ENCODE measurements at regions not wholly inside any gene's neighbourhood (a gene's known extent, or its start where the extent isn't known, plus 50 kb on each side); places are given as distances from the start of the nearest gene placed in this dataset.

DNA sequence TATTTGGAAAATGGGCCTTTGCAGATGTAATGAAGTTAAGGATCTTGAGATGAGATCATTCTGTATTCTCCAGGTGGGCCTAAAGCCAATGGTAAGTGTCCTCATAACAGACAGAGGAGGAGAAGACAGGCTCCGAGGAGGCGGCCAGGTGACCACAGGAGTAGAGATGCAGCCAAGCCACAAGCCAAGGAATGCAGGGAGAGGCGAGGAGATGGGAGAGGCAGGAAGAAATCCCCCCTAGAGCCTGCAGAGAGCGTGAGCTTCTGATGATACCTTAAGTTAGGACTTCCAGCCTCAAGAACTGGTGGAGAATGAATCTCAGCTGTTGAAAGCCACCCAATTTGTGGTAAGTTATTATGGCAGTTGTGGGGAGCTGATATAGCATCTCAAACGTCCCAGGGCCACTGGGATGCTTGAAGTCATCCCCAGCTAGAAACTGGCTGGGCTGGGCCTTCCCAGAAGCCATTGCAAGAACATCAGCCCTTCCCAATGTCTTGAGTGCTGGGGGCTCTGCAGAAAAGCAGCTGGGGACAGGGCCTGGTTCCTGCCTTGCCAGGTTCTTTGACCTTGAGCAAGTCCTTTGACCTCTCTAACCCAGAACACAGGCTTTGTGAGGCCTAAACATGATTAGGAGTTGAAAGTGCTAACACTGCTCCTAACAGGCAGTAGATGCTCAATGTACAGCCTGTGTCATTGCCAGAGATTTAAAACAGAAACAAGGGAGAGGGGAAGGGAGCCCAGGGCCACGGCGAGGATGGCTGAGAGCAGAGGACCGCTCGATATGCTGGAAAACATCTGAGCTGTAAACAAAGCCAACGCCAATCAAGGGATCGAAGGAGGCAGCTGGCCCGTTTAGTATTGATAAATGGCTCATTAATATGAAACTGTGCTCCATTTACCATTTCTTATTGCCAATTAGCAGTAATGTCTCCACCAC lies 632.3 kb downstream of the TBC1D22A start:
- DNase-seq (ENCODE audit: low spot score), result no peak

- DNase-seq (ENCODE audit: low spot score), result no peak
These were observed 630.7 kb downstream of the TBC1D22A start for GRCh38 chr22:47393191-47393590.

DNA sequence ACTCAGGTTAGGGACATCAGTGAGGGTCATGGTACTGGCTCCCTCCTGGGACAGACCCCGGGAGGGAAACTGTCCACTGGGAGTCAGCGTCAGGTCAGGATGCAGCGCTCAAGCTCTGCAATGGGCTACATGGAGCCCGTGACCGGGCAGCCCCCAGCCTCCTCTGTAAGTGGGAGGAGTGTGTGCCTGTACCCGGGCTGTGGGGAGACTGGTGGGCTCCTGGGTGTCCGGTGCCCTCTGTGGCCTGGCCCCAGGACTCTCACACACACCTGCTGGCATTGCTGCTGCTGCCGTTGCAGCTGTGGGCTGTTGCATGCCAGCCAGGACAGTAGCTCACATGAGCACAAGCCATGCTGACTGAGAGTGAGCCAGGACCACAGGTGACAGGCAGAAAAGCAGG lies 630.3 kb downstream of the TBC1D22A start:
- DNase-seq (ENCODE audit: low spot score), result no peak

GRCh38 chr22:47392054-47392347 lies 629.6 kb downstream of the TBC1D22A start:
- no peak for DNase-seq (ENCODE audit: low spot score)

DNA sequence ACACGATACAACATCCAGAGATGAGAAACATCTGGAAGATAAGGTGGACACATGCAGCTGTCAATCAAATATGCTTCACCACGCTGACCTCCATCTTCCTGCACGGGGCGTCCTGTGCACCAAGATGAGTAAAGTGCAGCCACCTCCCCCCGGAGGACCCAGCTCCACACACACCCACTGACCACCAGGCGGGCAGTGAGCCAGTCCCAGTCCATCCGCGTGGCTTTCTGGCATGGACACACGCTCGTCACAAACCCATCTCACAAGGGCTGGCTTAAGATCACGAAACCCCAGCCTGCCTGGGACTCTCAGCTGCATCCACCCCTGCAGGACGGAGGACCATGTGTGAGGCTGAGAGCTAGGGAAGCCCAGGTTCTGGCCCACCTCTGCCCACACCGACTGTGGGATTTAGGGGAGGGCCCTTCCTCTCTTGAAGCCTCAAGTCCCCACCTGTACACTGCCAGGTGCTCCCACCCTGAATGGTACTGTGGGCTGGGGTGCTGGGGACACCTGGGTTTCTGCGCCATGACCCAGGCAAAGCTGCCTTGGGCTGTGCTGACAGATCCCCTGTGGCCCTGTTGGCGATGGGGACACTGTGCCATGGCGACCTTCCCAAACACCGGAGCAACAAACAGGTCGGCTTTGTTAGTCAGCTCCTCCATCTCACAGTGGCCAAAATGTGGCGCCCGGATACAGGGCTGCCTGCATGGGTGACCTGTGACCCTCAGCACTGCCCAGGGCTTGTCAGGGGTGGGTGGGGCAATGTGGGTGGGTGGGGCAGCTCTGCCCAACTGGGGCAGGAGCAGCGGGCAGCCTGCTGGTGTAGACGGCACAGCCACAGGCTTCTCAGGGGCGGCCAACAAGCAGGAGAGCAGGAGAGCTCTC lies 629.0 kb downstream of the TBC1D22A start:
- no peak for DNase-seq (ENCODE audit: low spot score)

DNA sequence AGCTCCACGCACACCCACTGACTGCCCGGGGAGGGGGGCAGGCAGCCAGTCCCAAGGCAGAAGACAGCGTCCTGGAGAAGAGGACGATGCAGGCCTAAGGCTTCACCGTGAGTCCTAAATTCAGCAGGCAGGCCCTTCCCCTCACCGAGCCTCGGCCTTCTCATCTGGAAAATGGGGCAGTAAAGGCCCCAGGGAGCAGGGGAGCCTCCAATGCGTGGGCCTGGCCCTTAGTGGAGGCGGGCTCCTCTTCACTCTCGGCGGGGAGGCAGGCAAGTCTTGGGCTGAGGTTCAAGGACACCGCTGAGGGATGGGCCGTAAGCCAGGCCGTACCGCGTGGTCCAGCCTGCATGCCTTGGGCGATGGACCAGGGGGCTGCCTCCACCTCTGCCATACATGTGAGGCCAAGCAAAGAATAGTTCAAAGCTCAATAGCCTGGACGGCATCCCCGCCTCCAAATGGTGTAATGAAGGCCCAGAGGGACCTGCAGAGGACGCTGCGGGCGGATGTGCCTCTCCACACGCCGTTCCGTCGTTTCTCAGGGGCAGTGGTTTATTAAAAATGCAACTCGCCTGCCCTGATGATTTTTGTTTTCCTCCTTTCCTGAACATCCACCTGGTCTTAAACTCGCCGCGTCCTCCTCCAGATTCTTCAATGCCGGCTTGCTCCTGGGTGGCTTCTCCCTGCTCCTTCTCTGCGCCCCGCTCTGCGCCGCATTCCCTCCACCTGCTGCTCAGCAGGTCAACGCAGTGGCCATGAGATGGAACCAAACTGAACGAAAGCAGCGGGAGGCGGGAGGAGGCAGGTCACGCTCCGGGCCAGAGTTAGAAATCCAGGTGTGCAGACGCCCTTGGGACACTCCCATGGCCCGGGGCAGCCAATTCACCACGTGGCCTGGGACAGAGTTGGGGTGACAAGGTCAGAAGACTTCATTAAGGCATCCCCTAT lies 627.8 kb downstream of the TBC1D22A start:
- DNase-seq (ENCODE audit: low spot score), result no peak

DNA sequence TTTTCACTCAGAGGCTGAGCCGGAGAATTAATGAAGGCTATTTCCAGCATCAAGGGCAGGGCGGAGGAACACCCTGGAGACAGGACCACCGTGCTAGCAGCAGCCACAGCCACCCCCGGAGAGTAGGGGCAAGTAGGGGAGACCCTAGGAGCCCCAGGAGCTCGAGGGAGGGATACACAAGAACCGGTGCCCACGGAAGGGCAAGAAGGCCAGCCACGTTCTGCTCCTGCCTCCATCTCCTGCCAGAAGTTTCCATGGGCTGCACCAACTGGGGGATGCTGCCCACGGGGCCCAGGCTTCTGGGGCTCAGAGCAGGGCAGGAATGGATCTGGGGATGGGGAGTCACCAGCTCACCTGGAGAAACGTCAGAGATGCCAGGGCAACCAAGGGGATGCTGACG lies 626.8 kb downstream of the TBC1D22A start:
- no peak for DNase-seq (ENCODE audit: low spot score)

- no peak for DNase-seq (ENCODE audit: low spot score)
These were observed 626.3 kb downstream of the TBC1D22A start for GRCh38 chr22:47388778-47389177.

- DNase-seq (ENCODE audit: low spot score), result no peak
These were observed 625.9 kb downstream of the TBC1D22A start for GRCh38 chr22:47388331-47388730.

DNA sequence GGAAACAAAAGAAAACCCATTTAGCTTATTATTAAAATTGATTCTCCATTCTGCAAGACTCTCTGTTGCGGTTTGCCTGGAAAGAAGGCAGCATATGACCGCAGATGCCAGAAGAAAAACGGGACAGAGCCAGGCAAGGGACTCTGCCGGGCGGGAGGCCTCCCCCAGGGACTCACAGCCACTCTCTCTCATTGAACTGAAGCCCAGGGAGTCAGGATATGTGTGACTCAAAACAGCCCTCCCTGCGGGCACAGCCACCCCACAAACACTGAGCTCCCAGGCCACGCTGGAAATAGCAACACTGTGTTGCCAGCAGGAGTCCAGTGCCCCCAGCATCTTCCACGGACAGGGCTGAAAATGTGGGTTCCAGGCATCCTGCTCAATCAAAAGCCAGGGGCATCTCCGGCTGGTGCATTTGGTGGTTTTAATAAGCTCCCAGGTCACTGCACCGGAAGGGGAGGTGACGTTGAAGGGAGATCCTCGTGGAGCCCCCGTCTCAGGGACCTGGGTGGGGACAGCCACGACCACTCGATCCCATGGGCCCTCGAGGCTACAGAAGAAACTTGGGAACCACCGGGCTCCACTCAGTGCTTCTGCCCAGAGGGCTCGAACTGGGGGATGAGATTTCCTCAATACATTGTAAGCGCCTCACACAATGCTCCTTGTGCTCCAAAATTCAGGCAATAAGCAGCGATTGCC lies 624.5 kb downstream of the TBC1D22A start:
- no peak for DNase-seq (ENCODE audit: low spot score)

- DNase-seq (ENCODE audit: low spot score), result no peak
These were observed 622.5 kb downstream of the TBC1D22A start for GRCh38 chr22:47384977-47385376.

DNA sequence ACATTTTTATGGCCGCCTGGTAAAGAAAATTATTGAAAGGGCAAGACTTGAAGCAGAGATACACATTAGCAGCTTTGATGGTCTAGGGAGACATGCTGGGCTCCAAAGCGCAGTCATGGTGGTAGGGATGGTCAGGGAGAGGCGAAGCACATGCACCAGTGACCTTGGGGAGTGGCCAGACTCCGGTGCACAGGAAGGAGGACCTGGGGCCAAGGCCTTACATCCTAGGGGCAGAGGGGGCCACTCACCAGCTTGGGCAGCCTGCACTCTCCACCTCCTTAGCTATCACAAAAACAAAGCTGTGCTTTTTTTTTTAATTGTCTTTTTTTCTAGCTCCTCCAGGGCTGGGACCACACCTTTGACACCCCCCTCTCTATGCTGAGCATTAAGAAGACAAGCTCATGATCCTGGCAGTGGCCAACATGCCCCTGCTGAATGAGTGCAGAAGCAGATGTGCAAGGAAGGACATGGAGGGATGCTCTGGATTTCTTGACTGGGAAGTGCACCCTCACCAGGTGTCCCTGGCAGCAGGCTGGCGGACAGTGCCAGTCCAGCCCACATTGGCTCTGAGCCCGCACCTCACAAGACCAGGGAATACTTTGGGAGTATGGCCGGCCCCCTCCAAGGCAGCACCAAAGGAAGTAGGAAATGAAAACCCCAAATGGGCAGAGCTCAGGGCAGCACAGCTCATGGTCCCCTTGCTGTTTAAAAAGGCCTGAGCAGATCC lies 619.9 kb downstream of the TBC1D22A start:
- DNase-seq (ENCODE audit: low spot score), result no peak

DNA sequence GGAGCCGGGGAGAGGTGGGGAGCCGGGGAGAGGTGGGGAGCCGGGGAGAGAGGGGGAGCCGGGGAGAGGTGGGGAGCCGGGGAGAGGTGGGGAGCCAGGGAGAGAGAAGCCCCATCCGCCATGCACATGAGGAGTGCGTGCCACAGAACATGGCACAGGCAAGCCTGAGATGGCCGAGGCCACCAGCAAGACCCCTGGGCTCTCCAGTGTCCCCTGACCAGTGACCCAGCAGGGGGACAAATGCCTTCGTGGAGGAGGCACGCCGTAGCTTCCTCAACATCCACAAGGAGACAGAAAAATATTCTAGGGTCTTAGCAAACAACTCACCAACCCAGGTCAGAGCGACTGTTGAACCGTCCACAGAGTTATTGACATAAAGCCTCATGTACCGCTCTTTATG lies 618.8 kb downstream of the TBC1D22A start:
- no peak for DNase-seq (ENCODE audit: low spot score)

GRCh38 chr22:47380692-47381091 lies 618.2 kb downstream of the TBC1D22A start:
- no peak for DNase-seq (ENCODE audit: low spot score)

GRCh38 chr22:47379037-47379436 lies 616.6 kb downstream of the TBC1D22A start:
- no peak for DNase-seq (ENCODE audit: low spot score)

GRCh38 chr22:47377926-47378560 lies 615.6 kb downstream of the TBC1D22A start:
- no peak for DNase-seq (ENCODE audit: low spot score)

GRCh38 chr22:47376901-47377505 lies 614.6 kb downstream of the TBC1D22A start:
- no peak for DNase-seq (ENCODE audit: low spot score)

DNA sequence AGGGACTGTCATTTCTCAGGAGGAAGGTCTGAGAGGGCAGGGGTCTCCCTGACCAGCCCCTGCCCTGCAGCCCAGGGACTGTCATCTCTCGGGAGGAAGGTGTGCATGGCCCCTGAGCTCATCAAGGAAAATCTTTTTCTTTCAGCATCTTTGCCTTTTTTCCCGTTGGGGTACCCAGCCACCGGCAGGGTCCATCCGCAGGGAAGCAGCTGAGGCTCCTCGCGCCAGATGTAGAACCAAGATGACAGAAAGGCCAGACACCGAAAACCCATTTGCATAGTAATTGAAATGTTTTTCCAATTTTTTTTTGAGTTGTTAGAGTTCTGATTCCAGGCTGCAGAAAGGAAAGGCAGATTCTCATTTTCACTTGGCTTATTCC lies 613.9 kb downstream of the TBC1D22A start:
- no peak for DNase-seq (ENCODE audit: low spot score)

- no peak for DNase-seq (ENCODE audit: low spot score)
These were observed 613.3 kb downstream of the TBC1D22A start for GRCh38 chr22:47375621-47376321.
